HEK293T (cell line): ENCODE measurements at regions not wholly inside any gene's neighbourhood (a gene's known extent, or its start where the extent isn't known, plus 50 kb on each side); places are given as distances from the start of the nearest gene placed in this dataset.

Source experiments
- ARNT ChIP-seq: fragments of 450-650 bp; IDR thresholded peaks from 2 replicates; pipeline ENCODE4 v1.6.1; 2017; ENCODE audit warnings: mild to moderate bottlenecking
- BHLHE40 ChIP-seq: fragments of 450-650 bp; IDR thresholded peaks from 2 replicates; pipeline ENCODE4 v1.6.1; 2016; ENCODE audit warnings: mild to moderate bottlenecking, moderate library complexity, borderline replicate concordance
- CTBP1 ChIP-seq: fragments of 450-650 bp; IDR thresholded peaks from 2 replicates; pipeline ENCODE4 v1.6.1; 2016; ENCODE audit warnings: borderline replicate concordance
- ELF4 ChIP-seq: fragments of 450-650 bp; IDR thresholded peaks from 2 replicates; pipeline ENCODE4 v1.6.1; 2017; ENCODE audit warnings: antibody characterized with exemption
- FOXA1 ChIP-seq: fragments of 450-650 bp; IDR thresholded peaks from 2 replicates; pipeline ENCODE4 v1.6.1; 2016; ENCODE audit warnings: mild to moderate bottlenecking
- FOXK2 ChIP-seq: fragments of 450-650 bp; IDR thresholded peaks from 2 replicates; pipeline ENCODE4 v1.6.1; 2016; ENCODE audit warnings: mild to moderate bottlenecking
- FOXM1 ChIP-seq: fragments of 450-650 bp; IDR thresholded peaks from 2 replicates; pipeline ENCODE4 v1.6.1; 2017; ENCODE audit warnings: mild to moderate bottlenecking, borderline replicate concordance
- L3MBTL2 ChIP-seq: fragments of 450-650 bp; conservative IDR thresholded peaks from 2 replicates; pipeline ENCODE4 v1.6.1; 2016; ENCODE audit warnings: mild to moderate bottlenecking
- LEF1 ChIP-seq: fragments of 450-650 bp; IDR thresholded peaks from 2 replicates; pipeline ENCODE4 v1.6.1; 2017; ENCODE audit warnings: mild to moderate bottlenecking, borderline replicate concordance
- NFRKB ChIP-seq: fragments of 450-650 bp; IDR thresholded peaks from 2 replicates; pipeline ENCODE4 v1.6.1; 2016; ENCODE audit warnings: mild to moderate bottlenecking, moderate library complexity
- SP1 ChIP-seq: fragments of 450-650 bp; IDR thresholded peaks from 2 replicates; pipeline ENCODE4 v1.6.1; 2017
- SUZ12 ChIP-seq: fragments of 450-650 bp; IDR thresholded peaks from 2 replicates; pipeline ENCODE4 v1.6.1; 2016; ENCODE audit warnings: mild to moderate bottlenecking
- TARDBP ChIP-seq: fragments of 450-650 bp; IDR thresholded peaks from 2 replicates; pipeline ENCODE4 v1.6.1; 2016
- ZNF384 ChIP-seq: fragments of 450-650 bp; IDR thresholded peaks from 2 replicates; pipeline ENCODE4 v1.6.1; 2016

DNA sequence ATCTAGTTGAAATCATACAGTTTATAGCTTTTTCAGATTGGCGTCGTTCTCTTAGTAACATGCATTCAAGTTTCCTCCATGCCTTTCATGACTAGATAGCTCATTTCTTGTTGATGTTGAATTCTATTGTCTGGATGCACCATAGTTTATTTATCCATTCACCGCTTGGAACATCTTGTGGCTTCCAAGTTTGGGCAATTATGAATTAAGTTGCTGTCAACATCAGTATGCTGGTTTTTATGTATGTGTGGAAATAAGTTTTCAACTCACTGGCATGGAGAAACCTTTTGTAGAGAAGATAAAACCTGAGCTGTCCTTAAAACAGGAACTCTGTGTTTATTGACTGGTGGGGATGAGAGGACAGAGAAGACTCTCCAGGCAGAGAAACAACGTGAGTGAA is 248.0 kb downstream of the CDC5L start:
- TF ChIP-seq FOXA1 (no peak), SUZ12 (no peak), BHLHE40 (no peak), ZNF384 (no peak), TARDBP (no peak), L3MBTL2 (no peak), ELF4 (no peak), FOXK2 (no peak), SP1 (no peak), NFRKB (no peak), LEF1 (no peak), CTBP1 (no peak), FOXM1 (no peak), ARNT (no peak)
